ENCODE measurements at regions not wholly inside any gene's neighbourhood (a gene's known extent, or its start where the extent isn't known, plus 50 kb on each side); places are given as distances from the start of the nearest gene placed in this dataset.

DNA sequence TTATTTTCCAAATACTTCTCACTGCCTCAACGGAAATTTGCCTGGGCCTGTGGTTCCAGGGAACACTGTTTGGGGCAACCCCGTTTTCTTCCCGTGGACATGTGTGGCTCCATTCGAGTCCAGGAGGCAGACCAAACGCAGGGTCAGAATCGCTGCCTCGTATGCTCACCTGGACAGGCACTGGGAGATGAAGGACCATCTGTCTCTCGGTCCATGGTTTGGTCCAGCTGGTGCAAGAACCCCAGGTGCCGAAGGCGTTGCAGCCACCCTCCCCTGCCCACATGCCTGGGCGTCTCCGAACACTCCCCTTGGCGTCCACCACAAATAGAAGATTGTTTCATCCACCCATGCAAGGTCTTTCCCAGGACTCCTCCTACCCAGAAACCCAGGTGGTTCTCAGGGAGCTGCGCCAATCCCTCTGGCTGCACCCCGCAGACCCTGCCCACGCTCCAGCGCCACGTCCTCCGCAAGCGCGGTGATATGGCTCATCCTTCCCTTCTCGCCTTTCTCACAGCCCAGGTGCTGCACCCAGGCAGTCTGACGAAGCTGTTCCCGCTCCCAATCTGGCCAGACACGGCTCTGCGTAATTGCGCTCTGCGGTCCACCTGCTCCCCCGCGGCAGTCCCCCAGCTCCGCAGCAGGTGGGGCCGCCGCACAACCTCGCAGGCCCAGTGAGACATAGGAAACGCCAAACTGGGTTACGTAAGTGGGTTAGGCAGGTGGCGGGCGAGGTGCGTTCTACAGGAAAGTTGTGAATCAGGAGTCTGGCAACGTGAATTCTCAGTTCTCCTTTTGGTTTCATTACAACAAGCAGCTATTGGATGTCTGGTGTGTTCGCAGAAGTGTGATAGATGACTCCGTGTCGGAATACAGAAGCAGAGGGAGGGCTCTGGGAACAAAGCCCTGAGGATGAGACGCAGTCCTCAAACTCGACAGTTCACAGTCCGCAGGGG, 146.2 kb upstream of the ECI2 start:
- Histone ChIP-seq H3K4me1 (ENCODE audit: low read depth, poor library complexity, severe bottlenecking) (no peaks in the 10 kb centered on the region), H3K9ac (no peak overlapping the region), H2AFZ (ENCODE audit: low read depth) (no peak overlapping the region), H3K36me3 (ENCODE audit: insufficient read depth) (no peaks in the 10 kb centered on the region), H3K4me2 (no peak overlapping the region), H3K79me2 (ENCODE audit: insufficient read depth, low read depth) (no peaks in the 10 kb centered on the region), H4K20me1 (ENCODE audit: insufficient read depth) (no peaks in the 10 kb centered on the region), H3K27me3 (ENCODE audit: insufficient read depth, low read depth) (no peaks in the 10 kb centered on the region), H3K27ac (no peak overlapping the region), H3K4me3 (IDR thresholded peaks at IDR 0.05; ENCODE audit: insufficient read depth, low read depth, low read length) (no peak overlapping the region)
- TF ChIP-seq, protein P1, sequence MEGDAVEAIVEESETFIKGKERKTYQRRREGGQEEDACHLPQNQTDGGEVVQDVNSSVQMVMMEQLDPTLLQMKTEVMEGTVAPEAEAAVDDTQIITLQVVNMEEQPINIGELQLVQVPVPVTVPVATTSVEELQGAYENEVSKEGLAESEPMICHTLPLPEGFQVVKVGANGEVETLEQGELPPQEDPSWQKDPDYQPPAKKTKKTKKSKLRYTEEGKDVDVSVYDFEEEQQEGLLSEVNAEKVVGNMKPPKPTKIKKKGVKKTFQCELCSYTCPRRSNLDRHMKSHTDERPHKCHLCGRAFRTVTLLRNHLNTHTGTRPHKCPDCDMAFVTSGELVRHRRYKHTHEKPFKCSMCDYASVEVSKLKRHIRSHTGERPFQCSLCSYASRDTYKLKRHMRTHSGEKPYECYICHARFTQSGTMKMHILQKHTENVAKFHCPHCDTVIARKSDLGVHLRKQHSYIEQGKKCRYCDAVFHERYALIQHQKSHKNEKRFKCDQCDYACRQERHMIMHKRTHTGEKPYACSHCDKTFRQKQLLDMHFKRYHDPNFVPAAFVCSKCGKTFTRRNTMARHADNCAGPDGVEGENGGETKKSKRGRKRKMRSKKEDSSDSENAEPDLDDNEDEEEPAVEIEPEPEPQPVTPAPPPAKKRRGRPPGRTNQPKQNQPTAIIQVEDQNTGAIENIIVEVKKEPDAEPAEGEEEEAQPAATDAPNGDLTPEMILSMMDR (conservative IDR thresholded peaks at IDR 0.05; ENCODE audit: low read depth, low read length) = no peak

DNA sequence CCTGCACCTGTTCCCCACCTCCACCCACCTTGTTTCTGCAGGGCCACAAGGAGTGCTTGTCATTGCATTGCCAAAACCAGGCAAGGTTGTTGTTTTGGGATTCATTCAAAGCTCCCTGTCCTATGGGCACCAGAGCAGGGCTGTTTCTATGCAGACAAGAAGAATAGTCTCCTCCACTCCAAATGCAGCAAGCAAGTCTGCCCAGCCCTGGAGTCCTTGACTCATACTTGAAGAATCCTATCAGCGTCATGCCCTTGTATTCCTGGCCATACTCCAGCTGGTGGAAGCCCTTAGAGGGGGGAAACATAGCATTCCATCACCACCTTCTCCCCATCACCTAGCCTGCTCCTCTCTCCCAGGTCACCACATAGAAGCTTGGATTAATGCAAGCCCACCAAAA, 145.3 kb upstream of the ECI2 start:
- H2AFZ ChIP-seq (ENCODE audit: low read depth) = no peak overlapping the region
- no peak overlapping the region for H3K27ac ChIP-seq

DNA sequence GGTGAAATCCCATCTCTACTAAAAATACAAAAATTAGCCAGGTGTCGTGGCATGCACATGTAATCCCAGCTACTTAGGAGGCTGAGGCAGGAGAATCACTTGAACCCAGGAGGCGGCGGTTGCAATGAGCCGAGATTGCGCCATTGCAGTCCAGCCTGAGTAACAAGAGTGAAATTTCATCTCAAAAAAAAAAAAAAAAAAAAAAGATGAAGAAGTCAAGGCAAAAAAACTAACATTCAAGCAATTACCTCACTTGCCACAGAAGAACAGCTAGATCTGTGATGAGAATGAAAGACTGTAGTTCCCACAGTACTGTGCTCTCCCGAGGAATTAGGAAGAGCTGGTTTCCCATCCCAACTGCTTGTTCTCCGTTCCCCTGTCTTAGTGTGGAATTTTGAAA, 144.7 kb upstream of the ECI2 start:
- TF ChIP-seq, protein P1 (conservative IDR thresholded peaks at IDR 0.05; ENCODE audit: low read depth, low read length) = no peak
- Histone ChIP-seq H3K4me2 (no peak overlapping the region), H3K4me1 (ENCODE audit: low read depth, poor library complexity, severe bottlenecking) (no peaks in the 10 kb centered on the region), H2AFZ (ENCODE audit: low read depth) (no peak overlapping the region), H3K4me3 (IDR thresholded peaks at IDR 0.05; ENCODE audit: insufficient read depth, low read depth, low read length) (no peak overlapping the region), H3K79me2 (ENCODE audit: insufficient read depth, low read depth) (no peaks in the 10 kb centered on the region), H3K9ac (no peak overlapping the region), H3K27ac (no peak overlapping the region), H3K36me3 (ENCODE audit: insufficient read depth) (no peaks in the 10 kb centered on the region), H4K20me1 (ENCODE audit: insufficient read depth) (no peaks in the 10 kb centered on the region), H3K27me3 (ENCODE audit: insufficient read depth, low read depth) (no peaks in the 10 kb centered on the region)

More for the DNA sequence above, 145.3 kb upstream of the ECI2 start:
- H3K4me1 ChIP-seq (ENCODE audit: low read depth, poor library complexity, severe bottlenecking) = no peaks in the 10 kb centered on the region
- H3K4me2 ChIP-seq = no peak overlapping the region
- no peaks in the 10 kb centered on the region for H3K27me3 ChIP-seq (ENCODE audit: insufficient read depth, low read depth)
- H3K9ac ChIP-seq = no peak overlapping the region
- TF ChIP-seq, protein P1 (conservative IDR thresholded peaks at IDR 0.05; ENCODE audit: low read depth, low read length) = no peak
- H3K79me2 ChIP-seq (ENCODE audit: insufficient read depth, low read depth) = no peaks in the 10 kb centered on the region
- H3K36me3 ChIP-seq (ENCODE audit: insufficient read depth) = no peaks in the 10 kb centered on the region
- no peaks in the 10 kb centered on the region for H4K20me1 ChIP-seq (ENCODE audit: insufficient read depth)
- no peak overlapping the region for H3K4me3 ChIP-seq (IDR thresholded peaks at IDR 0.05; ENCODE audit: insufficient read depth, low read depth, low read length)

GRCh38 chr6:4274382-4275082, 139.2 kb upstream of the ECI2 start:
- Histone ChIP-seq H3K79me2 (ENCODE audit: insufficient read depth, low read depth) (no peaks in the 10 kb centered on the region), H3K4me2 (no peak overlapping the region)

More at GRCh38 chr6:4274382-4275082, 139.2 kb upstream of the ECI2 start:
- Histone ChIP-seq H3K4me3 (IDR thresholded peaks at IDR 0.05; ENCODE audit: insufficient read depth, low read depth, low read length) (no peak overlapping the region), H3K4me1 (ENCODE audit: low read depth, poor library complexity, severe bottlenecking) (no peaks in the 10 kb centered on the region), H3K36me3 (ENCODE audit: insufficient read depth) (no peaks in the 10 kb centered on the region), H3K9ac (no peak overlapping the region), H3K27me3 (ENCODE audit: insufficient read depth, low read depth) (no peaks in the 10 kb centered on the region), H3K27ac (no peak overlapping the region), H2AFZ (ENCODE audit: low read depth) (no peak overlapping the region), H4K20me1 (ENCODE audit: insufficient read depth) (no peaks in the 10 kb centered on the region)
- TF ChIP-seq, protein P1 (conservative IDR thresholded peaks at IDR 0.05; ENCODE audit: low read depth, low read length) = no peak

Measured in KMS-11 (cell line).